ENCODE measurements at regions not wholly inside any gene's neighbourhood (a gene's known extent, or its start where the extent isn't known, plus 50 kb on each side); places are given as distances from the start of the nearest gene placed in this dataset.

DNA sequence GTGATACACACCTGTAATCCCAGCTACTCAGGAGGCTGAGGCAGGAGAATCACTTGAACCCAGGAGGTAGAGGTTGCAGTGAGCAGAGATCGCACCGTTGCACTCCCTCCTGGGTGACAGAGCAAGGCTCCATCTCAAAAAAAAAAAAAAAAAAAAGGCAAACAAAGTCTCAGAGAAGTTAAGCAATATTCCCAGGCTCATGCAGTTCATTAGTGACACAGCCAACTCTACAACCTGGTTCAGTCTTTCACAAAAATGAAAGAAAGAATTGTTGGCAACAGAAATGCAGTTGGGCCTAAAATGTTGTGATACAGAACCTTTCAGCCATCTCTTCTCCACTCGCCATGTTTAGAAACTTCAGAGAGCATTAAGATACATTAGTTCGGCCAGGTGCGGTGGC is 242.1 kb downstream of the LTN1 start:
- no peak for DNase-seq (ENCODE audit: low spot score)

DNA sequence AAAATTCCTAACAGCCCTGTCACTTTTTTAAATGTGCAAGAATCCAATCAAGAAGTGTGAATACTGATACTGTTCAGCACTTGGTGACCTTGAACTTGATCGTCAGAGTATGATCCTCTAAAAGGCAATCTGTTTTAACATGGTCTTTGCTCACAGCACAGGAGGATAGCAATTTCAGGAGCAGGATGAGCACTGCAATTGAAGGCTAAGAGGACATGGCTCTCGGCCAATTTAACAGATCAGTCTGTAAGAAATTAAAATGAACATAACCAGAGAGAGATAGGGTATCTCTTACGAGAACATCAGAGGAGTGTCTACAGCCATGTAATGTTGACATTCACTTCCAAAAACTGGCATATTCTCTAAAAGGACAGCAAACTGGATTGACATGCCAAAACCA is 243.1 kb downstream of the LTN1 start:
- no peak for DNase-seq (ENCODE audit: low spot score)

DNA sequence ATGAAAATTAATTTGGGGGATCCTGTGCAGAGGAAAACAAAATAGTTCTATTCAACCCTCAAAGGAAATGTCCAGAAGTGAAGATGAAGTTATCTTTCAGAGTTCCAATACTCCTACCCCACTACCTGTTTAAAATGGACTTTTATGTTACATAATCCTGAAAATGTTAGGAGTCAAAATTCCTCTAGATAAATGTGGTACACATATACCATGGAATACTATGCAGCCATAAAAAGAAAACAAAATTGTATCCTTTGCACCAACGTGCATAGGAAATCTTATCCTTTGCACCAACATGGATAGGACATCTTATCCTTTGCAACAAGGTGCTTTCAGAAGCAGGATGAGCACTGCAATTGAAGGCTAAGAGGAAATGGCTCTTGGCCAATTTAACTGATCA is 245.2 kb downstream of the LTN1 start:
- DNase-seq (ENCODE audit: low spot score) = no peak

DNA sequence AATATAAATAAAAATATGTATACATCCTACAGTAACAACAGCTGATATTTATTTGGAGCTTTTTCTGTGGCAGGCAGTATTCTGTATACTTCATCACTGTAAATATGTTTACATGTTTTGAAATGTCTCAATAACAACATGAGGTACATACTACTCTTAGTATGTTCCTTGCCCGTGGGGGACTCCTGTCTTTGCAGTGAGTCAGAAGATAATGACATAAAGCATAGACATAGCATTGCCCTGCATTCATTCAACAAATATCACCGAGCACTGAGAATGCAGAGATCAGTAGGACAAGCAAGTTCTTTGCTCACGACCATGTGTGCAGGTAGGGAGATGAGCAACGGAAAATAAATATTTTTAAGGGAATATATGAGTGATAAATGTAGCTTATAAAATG is 246.5 kb downstream of the LTN1 start:
- no peak for DNase-seq (ENCODE audit: low spot score)

DNA sequence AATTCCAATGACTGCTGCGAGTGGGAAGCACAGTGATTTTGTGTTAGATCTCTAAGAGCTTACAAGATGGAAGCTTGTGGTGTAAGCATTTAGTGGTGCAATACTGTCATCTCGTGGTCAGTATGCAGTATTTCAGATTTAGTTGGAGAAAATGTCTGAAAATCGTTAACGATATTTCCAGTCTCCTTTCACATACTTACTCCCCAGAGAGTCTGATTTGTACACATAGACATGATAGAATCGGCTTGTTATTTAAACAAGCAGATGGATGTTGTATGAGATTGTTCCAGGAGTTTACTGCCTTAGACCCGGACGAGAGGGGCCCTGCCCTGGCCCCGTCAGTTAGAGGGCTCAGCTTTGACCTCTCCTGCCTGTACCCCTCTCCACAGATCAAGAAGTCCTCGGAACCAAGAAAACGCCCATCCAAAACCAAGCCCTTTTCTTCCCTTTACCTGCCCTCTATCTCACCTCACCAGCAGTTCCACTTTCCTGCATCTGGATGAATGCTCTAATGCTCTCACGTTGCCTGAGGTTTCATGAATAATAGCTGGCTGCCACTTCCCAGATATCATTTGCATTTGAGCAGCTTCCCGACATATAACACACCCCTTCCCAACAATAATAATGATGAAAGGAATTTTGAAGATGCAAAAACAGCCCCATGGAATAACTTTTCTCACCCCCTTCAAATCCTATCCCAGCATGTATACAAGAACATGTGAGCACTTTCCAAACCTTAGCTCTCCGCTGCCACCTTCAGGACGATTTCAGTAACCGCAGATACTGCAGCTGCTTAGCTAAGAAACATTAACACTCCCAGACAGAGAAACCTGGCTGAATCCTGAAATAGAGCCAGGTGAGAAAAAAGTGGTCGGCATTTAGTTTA is 247.3 kb downstream of the LTN1 start:
- DNase-seq (ENCODE audit: low spot score) = peak; percentile 67

DNA sequence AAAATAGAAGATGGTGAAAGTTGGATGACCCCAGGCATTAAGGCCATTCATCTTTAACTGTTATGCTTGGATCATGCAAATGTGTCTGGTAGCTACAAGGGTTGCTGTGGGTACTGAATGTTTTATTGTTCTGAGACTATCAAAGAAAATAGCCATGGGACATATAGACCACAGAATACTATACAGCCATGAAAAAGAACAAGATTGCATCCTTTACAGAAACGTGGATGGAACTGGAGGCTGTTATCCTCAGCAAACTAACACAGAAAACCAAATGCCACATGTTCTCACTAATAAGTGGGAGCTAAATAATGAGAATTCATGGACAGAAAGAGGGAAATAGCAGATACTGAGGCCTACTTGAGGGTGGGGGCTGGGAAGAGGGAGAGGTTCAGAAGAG is 249.0 kb downstream of the LTN1 start:
- DNase-seq (ENCODE audit: low spot score) = no peak

DNA sequence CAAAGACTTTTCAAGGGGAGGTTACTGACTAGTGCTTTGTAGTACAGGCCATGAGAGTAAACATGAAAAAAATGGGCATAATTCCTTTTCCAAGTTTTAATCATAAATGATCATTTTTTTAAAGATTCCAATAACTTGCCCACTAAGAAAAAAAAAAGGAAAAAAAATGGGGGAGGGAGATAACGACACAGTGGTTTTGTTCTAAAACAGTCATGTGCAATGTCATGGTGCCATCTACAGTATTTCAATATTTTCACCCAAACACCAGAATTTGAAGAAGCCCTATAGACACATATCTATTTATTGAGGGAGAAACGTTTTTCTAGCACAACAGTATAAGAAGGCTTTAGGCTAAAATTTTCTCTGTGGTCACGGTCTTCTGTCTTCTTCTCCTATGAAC is 250.2 kb downstream of the LTN1 start:
- no peak for DNase-seq (ENCODE audit: low spot score)

DNA sequence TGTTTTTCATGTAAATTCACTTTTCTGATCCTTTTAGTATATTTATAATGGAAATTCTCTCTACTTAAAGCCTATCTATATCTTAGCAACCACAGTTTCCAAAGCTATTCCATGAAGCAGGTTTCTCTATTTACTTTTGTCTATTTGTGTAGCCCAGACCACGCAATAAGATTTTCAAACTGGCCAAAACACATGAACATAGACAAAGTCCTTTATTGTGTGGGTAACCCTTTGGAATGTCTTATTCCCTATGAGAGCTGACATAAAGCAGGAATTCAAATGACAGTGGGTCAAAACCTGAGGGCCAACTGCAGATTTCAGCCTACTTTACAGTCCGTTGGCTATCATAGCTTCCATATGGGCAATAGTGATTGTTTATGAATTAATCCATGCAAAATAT is 252.6 kb downstream of the LTN1 start:
- no peak for DNase-seq (ENCODE audit: low spot score)

DNA sequence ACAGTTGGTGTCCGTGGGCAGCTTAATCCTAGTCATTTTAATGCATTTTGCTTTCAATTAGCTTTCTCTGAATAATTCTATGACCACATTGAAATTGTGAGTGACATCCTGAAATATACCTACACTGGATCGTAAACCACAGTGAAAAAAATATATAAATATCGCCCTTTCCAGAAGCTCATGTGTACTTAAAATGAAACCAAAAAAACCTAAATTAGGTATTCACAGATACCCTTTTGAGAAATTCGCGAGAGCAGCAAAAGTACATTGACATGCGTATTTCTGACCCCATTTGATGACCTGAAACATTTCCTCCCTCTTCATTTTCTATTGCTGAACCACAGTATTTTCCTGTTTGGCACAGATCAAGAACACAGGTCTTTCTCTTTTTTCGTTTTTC is 253.8 kb downstream of the LTN1 start:
- no peak for DNase-seq (ENCODE audit: low spot score)

DNA sequence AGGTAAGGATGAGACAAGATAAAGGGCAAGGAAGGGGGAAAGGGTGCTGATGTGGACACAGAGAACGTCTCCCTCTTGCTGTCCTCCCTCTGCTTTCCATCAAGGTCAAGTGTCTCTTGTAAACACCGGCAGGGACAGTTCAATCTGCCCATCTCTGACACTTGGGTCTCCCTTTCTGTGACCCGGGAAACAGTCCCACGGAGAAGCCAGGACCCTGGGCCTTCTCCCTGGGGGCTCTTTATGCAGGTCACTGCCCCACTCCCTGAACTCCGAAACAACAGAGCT is 254.3 kb downstream of the LTN1 start:
- no peak for DNase-seq (ENCODE audit: low spot score)

DNA sequence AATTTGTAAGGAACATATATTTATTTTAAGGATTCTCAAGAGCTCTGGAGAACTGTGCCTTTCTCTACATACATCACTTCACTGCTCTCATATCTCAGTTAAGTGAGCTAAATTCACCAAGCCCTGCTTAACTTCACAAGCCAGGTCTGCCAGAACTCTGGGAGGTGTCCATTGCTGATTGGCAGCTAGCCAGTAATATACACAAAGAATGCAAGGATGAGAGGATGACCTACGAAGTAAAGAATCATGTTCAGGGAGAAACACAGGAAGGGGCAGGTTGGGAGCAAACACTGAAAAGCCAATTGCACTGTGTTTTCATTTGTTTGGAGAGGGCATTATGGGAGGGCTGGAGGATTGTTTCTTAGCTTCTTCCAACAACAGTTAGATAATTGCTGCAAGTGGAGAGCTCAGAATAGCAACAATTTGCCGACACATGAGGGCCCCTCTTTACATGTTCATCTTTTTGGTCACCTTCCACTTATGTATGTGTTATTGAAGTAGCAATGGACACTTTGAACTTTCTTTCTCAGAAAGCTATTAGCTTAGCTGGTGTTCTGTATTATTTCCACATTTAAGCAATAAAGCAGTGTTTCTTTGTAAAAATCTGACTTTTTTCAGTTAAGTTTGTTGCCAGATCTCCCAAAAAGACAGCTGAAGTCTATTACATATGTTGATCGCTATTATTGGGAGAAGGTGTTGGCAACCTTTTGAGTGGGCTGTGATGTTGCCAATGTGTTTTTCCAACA is 254.8 kb downstream of the LTN1 start:
- DNase-seq (ENCODE audit: low spot score) = no peak

DNA sequence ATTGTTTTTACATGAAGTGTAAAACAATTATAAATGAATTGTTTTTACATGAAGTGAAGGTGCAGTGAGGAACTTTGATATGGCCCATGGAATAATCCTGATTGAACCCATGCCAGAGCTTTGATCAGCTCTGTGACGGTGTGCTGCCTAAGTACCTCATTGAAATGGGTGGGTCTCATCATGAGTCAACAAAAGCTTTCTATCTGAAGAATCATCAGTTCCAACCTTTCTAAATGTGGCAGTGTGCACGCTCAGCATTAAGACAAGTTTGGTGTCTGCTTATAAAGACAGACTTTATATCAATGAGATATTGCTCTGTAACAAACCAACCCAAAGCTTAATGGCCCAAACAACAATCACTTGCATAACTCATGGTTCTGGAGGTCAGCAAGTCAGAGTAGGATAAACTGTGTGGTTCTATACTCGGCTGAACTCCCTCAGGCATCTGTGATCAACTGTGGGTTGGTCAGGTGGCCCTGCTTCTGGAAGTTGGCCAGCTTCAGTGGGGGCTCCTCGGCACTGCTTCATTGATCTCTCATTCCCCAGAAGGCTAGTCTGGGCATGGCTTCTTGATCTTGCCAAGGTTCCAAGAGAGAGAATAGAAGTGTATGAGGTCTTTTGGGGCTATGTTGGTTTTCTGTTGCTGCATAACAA is 258.0 kb downstream of the LTN1 start:
- no peak for DNase-seq (ENCODE audit: low spot score)

DNA sequence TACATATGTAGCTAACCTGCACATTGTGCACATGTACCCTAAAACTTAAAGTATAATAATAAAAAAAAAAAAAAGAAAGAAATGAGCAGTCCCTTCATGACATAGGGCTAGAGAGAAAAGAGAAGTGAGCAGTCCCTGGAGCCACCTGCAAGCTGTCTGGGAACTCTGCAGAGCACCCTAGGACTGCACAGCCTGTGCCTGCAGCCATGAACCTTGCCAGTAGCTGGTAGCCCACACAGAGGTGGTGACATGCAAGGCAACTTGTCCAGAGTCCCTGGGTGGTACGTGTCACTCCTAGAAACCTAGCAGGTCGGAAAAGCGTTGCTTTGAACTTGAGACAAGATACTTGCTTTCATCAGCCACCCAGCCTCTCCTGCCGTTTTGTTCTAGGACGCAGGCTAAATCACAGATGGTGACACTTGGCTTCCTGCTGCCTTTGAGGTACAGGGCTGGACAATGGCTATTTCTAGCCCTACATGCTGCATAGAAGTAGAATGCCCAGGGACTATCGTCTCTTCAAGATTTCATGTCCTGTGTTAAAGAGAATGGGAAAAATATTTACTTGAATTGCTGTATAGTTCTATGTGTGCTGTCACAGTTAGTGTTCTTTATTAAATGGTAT is 260.9 kb downstream of the LTN1 start:
- no peak for DNase-seq (ENCODE audit: low spot score)

DNA sequence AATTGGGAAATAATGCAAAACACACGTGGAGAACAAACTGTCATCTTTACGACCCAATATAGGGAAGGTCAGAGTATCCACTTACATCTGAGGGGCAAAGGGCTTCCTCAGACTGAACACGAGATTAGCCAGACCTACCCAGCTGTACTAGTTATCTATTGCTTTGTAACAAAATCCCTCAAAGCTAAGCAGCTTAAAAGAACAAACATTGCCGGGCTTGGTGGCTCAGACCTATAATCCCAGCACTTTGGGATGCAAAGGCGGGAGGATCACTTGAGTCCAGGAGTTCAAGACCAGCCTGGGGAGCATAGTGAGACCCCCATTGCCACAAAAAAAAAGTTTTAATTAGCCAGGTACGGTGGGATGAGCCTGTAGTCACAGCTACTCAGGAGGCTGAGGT is 262.8 kb downstream of the LTN1 start:
- DNase-seq (ENCODE audit: low spot score) = no peak

DNA sequence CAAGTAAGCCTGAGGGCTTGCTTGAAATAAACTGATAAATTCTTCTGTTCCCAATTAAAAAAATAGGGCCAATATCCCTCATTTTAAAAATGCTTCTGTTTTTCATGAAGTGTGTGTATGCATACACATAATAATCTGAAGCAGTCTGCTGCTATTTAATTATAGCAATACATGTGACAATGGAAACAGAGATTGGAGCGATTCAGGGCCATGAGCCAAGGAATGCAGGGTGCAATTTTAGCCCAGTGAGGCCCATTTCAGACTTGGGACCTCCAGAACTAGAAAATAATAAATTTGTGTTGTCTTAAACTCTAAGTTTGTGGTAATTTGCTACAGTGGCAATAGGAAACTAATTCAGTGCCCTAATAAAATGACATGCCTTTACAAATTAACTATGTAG is 264.9 kb downstream of the LTN1 start:
- no peak for DNase-seq (ENCODE audit: low spot score)

DNA sequence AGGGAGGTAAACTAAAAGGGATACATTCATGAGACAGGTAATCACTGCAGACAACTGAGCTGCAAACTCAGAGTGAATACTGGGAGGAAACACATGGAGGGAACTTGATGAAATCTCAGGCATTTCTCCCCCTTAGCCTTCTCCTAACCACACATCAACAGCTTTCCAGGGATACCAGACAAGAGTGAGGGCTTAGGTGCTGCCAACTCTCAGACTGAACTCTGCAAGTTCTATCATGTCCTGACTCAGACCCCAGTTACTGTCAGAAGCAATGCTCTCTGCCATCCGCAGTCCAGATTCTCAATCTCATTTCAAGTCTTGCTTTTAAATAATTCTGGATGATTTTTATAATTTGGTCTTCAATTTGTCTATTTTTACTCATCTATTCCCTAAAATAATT is 267.3 kb downstream of the LTN1 start:
- DNase-seq (ENCODE audit: low spot score) = no peak

DNA sequence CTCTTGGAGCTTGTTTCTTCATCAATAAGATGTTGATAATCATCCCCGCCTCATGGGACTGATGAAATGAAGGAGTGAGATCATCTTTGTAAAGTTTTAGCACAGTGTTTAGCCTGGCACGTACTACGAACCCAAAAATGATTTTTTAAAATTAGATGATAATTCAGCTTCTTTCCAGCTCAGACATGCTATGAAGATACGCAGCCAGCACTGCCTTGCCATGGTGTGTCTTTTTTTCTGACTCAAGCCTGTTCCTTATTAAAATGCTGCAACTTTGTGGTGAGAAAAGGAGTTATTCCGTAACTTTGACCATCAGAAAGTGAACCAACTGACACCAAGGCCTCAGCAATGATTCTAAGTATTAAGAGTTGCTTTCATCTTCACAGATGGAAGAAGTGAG is 269.0 kb downstream of the LTN1 start:
- no peak for DNase-seq (ENCODE audit: low spot score)

DNA sequence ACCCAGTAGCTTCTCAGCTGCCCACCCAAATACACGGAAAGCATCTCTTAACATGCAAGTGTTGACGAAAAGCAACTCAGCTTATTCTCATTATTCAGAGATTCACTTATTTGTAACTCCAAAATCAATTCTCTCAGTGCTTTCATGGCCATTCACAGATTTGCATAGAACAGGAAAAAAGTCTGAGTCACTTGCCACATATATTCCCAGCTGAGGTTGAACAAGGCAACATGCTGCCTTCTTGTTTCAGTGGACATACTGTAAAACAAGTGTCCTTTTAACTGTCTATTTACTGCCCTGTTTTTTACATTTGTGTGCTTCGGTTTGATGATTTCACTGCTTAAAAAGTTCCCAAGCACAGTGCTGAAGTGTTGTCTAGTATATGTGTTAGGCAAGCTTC is 273.0 kb downstream of the LTN1 start:
- no peak for DNase-seq (ENCODE audit: low spot score)

DNA sequence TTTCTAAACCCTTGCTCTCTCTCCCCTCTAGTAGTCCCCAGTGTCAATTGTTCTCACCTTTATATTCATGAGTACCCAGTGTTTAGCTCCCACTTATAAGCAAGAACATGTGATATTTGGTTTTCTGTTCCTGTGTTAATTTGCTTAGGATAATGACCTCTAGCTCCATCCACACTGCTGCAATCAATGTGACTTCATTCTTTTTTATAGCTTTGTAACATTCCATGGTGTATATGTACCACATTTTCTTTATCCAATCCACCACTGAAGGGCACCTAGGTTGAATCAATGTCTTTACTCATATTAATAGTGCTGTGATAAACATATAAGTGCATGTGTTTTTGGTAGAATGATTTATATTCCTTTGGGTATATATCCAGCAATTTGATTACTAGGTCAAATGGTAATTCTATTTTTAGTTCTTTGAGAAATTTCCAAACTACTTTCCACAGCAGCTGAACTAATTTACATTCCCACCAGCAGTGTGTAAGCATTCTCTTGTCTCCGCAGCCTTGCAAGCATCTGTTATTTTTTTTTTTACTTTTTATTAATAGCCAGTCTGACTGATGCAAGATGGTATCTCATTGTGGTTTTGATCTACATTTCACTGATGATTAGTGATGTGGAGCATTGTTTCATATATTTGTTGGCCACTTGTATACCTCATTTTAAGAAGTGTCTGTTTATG is 277.8 kb downstream of the LTN1 start:
- DNase-seq (ENCODE audit: low spot score) = no peak

DNA sequence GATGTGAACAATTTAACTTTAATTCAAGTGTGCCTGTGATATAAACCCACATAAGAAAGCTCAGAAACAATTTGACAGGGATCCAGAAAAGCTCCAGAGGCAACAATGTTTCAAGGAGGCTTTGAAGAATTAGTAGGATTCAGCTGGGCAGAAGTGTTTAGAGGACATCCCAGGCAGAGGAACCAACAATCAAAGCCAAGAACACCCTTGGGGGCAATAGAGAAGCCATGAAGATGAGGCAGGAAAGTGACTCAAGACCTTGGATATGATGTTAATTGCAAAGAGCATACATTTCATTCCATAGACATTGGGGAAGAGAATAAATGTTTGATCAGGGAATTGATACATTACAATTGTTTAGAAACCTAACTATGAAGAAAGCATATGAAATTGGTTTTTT is 280.3 kb downstream of the LTN1 start:
- no peak for DNase-seq (ENCODE audit: low spot score)

DNA sequence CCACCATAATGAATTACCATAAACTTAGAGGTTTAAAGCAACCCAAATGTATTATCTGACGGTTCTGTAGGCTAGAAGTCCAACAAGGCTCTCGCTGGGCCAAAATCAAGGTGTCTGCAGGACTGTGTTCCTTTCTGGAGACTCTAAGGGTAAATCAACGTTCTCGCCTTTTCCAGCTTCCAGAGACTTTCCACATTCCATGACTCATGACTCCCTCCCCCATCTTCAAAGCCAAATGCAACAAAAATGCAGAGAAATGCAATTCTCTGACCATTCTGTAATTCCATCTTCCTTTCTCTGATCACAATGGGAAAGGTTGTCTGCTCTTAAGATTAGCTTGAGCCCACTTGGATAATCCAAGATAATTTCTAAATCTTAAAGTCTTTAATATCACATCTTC is 287.1 kb downstream of the LTN1 start:
- no peak for DNase-seq (ENCODE audit: low spot score)

DNA sequence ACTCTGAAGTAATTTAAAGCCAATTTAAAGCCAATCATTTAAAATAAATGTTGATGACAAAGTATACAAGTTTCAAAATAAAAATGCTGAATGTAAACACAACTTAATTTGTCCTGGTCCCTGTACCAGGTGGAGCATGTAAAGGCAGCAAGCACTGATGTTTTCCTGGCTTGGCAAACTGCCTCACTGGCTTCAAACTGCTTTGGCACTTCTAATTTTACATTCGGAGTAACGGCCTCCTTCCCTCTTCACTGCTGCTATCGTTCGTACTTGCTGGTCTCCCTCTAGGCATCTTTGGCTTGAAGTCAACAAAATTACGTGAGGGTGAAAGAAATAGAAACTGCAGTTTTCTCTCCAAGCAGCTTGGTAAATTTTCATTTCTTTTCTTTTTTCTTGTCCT is 287.9 kb downstream of the LTN1 start:
- no peak for DNase-seq (ENCODE audit: low spot score)

All from COLO829 (cell line).